Mesenteric fat pad (tissue), 1 donor: ENCODE measurements at regions not wholly inside any gene's neighbourhood (a gene's known extent, or its start where the extent isn't known, plus 50 kb on each side); places are given as distances from the start of the nearest gene placed in this dataset.

Source experiments
- DNase-seq: peaks from one replicate; pipeline ENCODE4 v3.0.0-alpha.2; 2020; ENCODE audit warnings: low spot score
- donor health status: DM: yes; HTN: yes; CAD: no.

DNA sequence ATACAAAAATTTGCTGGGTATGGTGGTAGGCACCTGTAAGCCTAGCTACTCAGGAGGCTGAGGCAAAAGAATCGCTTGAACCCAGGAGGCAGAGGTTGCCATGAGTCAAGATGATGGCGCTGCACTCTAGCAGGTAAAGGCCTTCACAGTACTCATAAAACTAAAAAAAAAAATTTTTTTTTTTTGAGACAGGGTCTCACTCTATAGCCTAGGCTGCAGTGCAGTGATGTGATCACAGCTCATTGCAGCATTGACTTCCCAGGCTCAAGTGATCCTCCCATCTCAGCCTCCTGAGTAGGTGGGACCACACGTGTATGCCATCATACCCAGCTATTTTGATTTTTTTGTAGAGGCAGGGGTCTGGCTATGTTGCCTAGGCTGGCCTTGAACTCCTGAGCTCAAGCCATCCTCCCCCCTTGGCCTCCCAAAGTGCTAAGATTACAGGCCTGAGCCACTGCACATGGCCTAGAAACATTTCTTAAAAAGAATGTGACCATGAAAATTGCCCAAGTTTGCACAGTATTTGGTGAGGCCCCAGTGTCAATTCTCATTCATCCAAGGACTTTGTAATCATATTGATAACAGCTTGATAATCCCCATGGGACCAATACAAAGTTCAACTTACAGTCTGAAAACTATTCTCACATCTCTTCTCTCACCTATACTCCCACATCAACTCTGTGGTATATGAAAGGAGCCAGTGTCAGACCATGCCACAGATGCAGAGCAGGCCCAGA, 64.2 kb upstream of the MYCN start:
- DNase-seq: no peak

DNA sequence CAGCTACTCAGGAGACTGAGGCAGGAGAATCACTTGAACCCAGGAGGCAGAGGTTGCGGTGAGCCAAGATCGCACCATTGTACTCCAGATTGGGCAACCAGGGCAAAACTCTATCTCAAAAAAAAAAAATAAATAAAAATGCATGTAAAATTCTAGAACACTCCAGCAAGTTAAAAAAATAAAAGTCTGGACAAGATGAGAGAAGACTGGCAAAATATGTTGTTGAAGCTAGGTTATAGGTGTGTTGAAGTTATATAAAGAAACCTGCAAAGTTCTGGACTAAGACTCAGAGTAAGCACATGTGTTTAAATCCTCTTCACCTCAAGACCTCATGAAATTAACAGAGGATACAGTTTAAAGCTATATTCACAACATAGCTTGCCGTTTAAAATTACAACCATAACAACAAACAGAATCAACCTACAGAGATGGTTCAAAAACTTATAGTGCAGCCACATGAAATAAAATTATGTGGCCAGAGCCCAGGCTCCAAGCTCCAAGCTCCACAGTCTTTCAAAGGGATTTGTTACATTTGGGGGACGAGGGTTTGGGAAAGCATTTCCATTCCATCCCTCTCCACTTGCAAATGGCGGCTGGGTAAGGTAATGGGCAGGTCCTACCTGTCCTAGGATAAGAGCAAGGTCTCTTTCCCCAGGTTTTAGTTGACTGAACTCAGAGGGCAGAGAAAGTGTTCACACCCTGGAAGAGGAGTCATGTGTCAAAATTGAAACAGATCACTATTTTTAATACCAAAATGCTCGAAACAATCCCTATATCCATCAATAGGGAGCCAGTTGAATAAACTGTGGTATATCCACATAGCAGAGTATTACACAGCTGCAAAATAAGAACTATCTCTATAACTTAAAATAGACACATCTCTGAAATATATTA, 59.9 kb upstream of the MYCN start:
- DNase-seq: no peak

- no peak for DNase-seq
Observed at GRCh38 chr2:15881120-15881433, 59.3 kb upstream of the MYCN start.

- DNase-seq: no peak
Observed at GRCh38 chr2:15881676-15882075, 58.7 kb upstream of the MYCN start.

- DNase-seq: no peak
Observed at GRCh38 chr2:15882761-15883497, 57.4 kb upstream of the MYCN start.

DNA sequence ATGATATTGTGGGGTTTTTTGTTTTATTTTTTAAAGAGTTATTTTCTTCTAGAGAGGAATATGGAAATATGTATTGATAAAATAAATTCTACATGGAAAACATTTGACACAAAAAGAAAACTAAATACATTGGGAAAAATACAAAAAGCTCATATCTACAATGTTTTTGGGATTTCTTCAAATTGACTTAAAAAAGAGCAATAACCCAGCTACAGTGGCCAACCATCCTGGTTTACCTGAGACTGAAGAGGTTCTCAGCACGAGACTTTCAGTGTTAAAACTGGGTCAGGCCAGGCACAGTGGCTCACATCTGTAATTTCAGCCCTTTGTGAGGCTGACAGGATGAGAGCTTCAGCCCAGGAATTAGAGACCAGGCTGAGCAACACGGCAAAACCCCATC, 56.7 kb upstream of the MYCN start:
- no peak for DNase-seq

GRCh38 chr2:15884790-15885189, 55.6 kb upstream of the MYCN start:
- no peak for DNase-seq

DNA sequence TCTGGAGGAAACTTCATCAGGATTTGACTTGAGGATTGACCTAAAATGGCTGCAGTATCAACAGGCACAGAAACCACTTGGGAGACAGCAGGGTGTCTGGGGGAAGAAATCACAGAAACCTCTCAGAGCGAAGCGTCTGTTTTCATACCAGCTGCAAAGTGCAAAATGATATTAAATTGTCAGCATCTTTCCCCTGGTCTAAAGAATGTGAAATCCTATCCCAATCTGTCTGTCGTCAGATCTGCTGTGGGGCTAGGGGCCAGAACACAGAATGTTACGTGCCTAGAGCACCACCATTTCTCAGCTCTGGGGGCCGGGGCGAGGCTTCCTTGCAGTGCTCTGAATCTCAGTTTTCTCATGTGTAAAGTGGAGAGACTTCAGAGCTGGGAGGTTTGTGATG, 54.1 kb upstream of the MYCN start:
- DNase-seq: no peak

DNA sequence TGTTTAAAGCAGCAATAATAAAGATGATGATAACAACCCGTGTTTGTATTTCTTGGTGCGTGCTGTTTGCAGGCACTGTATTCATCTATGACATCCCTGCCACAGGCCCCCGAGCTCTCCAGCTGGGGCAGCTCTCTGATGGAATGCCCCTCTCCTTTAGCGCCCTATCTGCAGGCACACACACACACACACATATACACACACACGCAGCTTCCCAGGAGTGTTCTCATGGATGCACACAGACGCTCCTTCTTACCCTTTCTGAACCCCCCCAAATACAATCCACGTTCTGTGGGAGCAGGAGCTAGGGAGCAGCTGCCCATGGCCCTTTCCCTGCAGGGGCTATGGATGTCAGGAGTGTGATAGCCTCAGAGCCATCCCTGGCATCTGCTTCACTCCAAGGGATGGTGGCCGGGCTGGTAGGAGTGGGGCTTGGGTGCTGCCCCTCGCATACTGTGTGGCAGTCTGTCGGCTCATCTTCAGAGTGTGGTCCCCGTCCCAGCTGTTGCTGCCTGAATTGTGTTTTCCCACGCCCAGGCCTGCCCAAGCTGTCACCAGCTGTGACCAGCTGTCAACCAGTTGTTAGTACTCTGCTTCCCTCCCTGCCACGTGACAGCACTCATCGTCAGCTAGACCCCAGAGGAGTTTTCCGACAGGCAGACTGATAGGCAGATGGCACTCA, 50.8 kb upstream of the MYCN start:
- no peak for DNase-seq

DNA sequence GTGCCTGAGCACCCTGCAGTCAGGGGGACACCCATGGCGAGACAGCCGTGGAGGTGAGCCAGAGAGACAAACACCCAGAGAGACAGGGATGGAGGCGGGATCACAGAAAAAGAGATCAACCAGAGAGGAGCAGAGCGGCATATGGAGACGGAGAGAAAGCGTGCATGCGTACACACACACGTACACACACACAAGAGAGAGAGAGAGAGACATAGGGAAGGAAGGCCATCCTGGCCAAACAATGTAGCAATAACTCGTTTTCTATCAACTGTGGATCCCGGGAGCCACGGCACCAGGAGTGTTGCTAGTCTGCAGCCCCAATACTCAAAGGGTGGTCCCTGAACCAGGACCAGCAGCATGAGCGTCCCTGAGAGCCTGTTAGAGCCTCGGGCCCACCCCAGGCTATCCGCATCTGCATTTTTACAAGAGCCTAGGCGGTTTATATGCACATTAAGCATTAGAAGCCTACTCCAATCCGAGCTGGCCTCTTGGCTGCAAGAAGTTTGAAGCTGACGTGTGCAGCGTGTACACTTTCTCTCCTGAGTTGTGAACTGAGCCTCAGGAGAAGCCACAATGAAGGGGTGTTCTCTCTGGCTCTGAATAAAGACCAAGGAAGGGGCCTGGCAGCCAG, 50.1 kb upstream of the MYCN start:
- DNase-seq: no peak
